ENCODE measurements at regions not wholly inside any gene's neighbourhood (a gene's known extent, or its start where the extent isn't known, plus 50 kb on each side); places are given as distances from the start of the nearest gene placed in this dataset.

GRCh38 chr2:193824474-193824873 is 1629.7 kb upstream of the TMEFF2 start:
- H3K27ac ChIP-seq (ENCODE audit: low read depth, low read length): peak overlapping the region; percentile 66
- H3K36me3 ChIP-seq (ENCODE audit: insufficient read depth, low read length): no peaks in the 10 kb centered on the region
- H3K4me3 ChIP-seq (ENCODE audit: insufficient read depth, low read length): no peak overlapping the region
- TF ChIP-seq, protein P1, sequence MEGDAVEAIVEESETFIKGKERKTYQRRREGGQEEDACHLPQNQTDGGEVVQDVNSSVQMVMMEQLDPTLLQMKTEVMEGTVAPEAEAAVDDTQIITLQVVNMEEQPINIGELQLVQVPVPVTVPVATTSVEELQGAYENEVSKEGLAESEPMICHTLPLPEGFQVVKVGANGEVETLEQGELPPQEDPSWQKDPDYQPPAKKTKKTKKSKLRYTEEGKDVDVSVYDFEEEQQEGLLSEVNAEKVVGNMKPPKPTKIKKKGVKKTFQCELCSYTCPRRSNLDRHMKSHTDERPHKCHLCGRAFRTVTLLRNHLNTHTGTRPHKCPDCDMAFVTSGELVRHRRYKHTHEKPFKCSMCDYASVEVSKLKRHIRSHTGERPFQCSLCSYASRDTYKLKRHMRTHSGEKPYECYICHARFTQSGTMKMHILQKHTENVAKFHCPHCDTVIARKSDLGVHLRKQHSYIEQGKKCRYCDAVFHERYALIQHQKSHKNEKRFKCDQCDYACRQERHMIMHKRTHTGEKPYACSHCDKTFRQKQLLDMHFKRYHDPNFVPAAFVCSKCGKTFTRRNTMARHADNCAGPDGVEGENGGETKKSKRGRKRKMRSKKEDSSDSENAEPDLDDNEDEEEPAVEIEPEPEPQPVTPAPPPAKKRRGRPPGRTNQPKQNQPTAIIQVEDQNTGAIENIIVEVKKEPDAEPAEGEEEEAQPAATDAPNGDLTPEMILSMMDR (IDR thresholded peaks at IDR 0.05; ENCODE audit: extremely low read depth, low read depth, low read length): no peak
- H3K4me2 ChIP-seq (ENCODE audit: insufficient read depth, low read length): no peak overlapping the region
- H3K27me3 ChIP-seq (ENCODE audit: insufficient read depth, low read length): no peaks in the 10 kb centered on the region
- no peak overlapping the region for H2AFZ ChIP-seq (ENCODE audit: low read length)
- H3K79me2 ChIP-seq (ENCODE audit: insufficient read depth, low read length): no peaks in the 10 kb centered on the region
- no peaks in the 10 kb centered on the region for H4K20me1 ChIP-seq (ENCODE audit: insufficient read depth, low read length)
- H3K9me3 ChIP-seq (ENCODE audit: low read depth, low read length): no peaks in the 10 kb centered on the region
- peak; percentile 29 for DNase-seq (ENCODE audit: insufficient read length, low spot score, missing footprints)
- peaks cover 3% of the 10 kb centered on the region for H3K4me1 ChIP-seq (ENCODE audit: insufficient read depth, low read length)

DNA sequence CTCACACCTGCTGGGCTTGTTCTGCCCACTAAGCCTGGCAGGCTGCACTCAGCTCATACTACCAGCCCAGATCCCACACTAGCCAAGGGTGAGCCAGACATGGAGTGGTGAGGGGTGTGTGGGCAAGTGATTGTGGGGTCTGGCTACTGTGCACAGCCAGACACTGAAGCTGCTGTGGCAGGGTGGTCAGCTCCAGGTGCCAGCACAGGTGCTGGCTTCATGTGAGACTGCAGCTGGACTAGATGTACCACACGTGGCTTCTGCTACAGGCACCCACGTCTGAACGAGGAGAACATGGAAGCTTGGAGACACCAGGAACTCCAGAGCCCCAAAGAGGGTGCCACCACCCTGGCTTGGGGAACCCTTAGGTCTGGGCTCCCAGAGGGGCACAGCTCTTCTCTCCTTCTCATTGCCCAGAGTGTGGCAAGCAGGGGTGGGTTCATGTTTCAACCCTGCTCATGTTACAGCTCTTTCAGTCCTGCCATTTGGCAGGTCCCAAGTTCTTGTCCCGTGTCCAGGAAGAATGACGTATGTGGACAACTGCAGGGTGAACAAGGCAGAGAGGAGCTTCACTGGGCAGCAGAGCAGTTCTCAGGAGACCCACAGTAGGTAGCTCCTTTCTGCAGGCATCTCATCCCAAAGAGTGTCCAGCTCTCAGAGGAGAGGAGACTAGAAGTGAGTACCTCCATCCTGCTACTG is 1624.2 kb upstream of the TMEFF2 start:
- no peaks in the 10 kb centered on the region for H4K20me1 ChIP-seq (ENCODE audit: insufficient read depth, low read length)
- no peak overlapping the region for H3K27ac ChIP-seq (ENCODE audit: low read depth, low read length)
- no peaks in the 10 kb centered on the region for H3K4me1 ChIP-seq (ENCODE audit: insufficient read depth, low read length)
- H3K9me3 ChIP-seq (ENCODE audit: low read depth, low read length): no peaks in the 10 kb centered on the region
- H3K27me3 ChIP-seq (ENCODE audit: insufficient read depth, low read length): no peaks in the 10 kb centered on the region
- no peak overlapping the region for H3K4me2 ChIP-seq (ENCODE audit: insufficient read depth, low read length)
- no peak for DNase-seq (ENCODE audit: insufficient read length, low spot score, missing footprints)
- no peaks in the 10 kb centered on the region for H3K79me2 ChIP-seq (ENCODE audit: insufficient read depth, low read length)
- H3K36me3 ChIP-seq (ENCODE audit: insufficient read depth, low read length): no peaks in the 10 kb centered on the region
- TF ChIP-seq, protein P1 (IDR thresholded peaks at IDR 0.05; ENCODE audit: extremely low read depth, low read depth, low read length): no peak
- H2AFZ ChIP-seq (ENCODE audit: low read length): no peak overlapping the region
- H3K4me3 ChIP-seq (ENCODE audit: insufficient read depth, low read length): no peak overlapping the region

DNA sequence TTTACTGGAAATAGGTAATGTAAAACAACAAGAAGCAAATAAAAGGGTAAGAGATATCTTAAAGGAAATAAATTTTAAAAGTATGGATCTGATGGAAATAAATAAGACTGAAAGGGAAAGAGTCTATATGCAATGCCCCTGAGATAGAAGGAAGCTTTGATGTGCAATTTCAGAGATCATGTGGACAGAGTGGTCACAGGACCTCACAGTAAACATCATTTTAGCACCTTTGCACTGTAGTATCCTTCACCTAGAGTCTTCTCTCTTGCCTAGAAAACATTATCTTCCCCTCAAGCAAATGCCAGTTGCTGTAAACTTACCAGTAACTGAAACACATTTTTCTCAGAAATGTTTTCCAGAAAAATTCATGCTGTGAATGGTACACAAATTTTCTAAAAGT is 1621.3 kb upstream of the TMEFF2 start:
- no peak for DNase-seq (ENCODE audit: insufficient read length, low spot score, missing footprints)
- Histone ChIP-seq H3K4me3 (ENCODE audit: insufficient read depth, low read length) (no peak overlapping the region), H3K4me1 (ENCODE audit: insufficient read depth, low read length) (no peaks in the 10 kb centered on the region), H3K27ac (ENCODE audit: low read depth, low read length) (no peak overlapping the region), H3K9me3 (ENCODE audit: low read depth, low read length) (no peaks in the 10 kb centered on the region), H3K79me2 (ENCODE audit: insufficient read depth, low read length) (no peaks in the 10 kb centered on the region), H3K36me3 (ENCODE audit: insufficient read depth, low read length) (no peaks in the 10 kb centered on the region), H3K4me2 (ENCODE audit: insufficient read depth, low read length) (no peak overlapping the region), H3K27me3 (ENCODE audit: insufficient read depth, low read length) (no peaks in the 10 kb centered on the region), H2AFZ (ENCODE audit: low read length) (no peak overlapping the region), H4K20me1 (ENCODE audit: insufficient read depth, low read length) (no peaks in the 10 kb centered on the region)
- TF ChIP-seq, protein P1 (IDR thresholded peaks at IDR 0.05; ENCODE audit: extremely low read depth, low read depth, low read length): no peak

DNA sequence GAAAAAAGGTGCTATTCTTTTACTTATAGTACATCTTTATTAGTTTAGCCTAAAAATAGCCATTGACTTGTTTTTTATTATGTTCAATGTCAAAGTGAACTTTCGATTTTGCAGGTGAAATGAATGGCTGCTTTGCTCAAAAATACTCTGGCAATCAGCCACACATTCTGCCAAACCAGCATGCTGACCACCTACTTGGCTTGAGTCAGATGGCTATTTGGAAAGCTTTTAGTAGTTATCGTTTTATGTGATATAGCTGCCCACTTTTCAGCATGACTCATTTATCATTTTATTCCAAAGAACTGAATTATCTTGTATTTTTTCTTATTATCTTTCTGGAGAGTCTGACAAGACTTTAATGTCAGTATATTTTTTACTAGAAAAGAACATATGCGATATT is 1615.8 kb upstream of the TMEFF2 start:
- H3K4me2 ChIP-seq (ENCODE audit: insufficient read depth, low read length): peak overlapping the region; percentile 42
- no peak overlapping the region for H2AFZ ChIP-seq (ENCODE audit: low read length)
- H3K79me2 ChIP-seq (ENCODE audit: insufficient read depth, low read length): no peaks in the 10 kb centered on the region
- H3K36me3 ChIP-seq (ENCODE audit: insufficient read depth, low read length): no peaks in the 10 kb centered on the region
- H3K4me3 ChIP-seq (ENCODE audit: insufficient read depth, low read length): no peak overlapping the region
- H3K27me3 ChIP-seq (ENCODE audit: insufficient read depth, low read length): no peaks in the 10 kb centered on the region
- H3K9me3 ChIP-seq (ENCODE audit: low read depth, low read length): no peaks in the 10 kb centered on the region
- TF ChIP-seq, protein P1 (IDR thresholded peaks at IDR 0.05; ENCODE audit: extremely low read depth, low read depth, low read length): no peak
- DNase-seq (ENCODE audit: insufficient read length, low spot score, missing footprints): peak; percentile 37
- H3K4me1 ChIP-seq (ENCODE audit: insufficient read depth, low read length): no peaks in the 10 kb centered on the region
- no peak overlapping the region for H3K27ac ChIP-seq (ENCODE audit: low read depth, low read length)
- H4K20me1 ChIP-seq (ENCODE audit: insufficient read depth, low read length): no peaks in the 10 kb centered on the region

All from osteoblast (primary cell).